Stomach (tissue), 8 donors: ENCODE measurements at regions not wholly inside any gene's neighbourhood (a gene's known extent, or its start where the extent isn't known, plus 50 kb on each side); places are given as distances from the start of the nearest gene placed in this dataset.
A peak's percentile ranks its signal among the peaks of the same experiment; 100 is the strongest.

Experiments
- DNase-seq, 2 donors: peaks; one replicate each; pipeline versions ENCODE4 v3.0.0 to v3.0.0-alpha.2; 2013 to 2019
- H3K27ac ChIP-seq, 5 donors: fragments of 200-600 bp in 4 of 5; sonication (generic) in 4 of 5; one replicate each; pipeline ENCODE4 v1.5.1; 2013 to 2019; ENCODE audit warnings: mild to moderate bottlenecking in 1 of 5, moderate library complexity in 1 of 5
- H3K27me3 ChIP-seq, 3 donors: fragments of 200-600 bp; sonication (generic); one replicate each; pipeline ENCODE4 v1.5.1; 2017 to 2019; ENCODE audit warnings: mixed run types in 1 of 3
- H3K36me3 ChIP-seq, 4 donors: fragments of 200-600 bp; sonication (generic); 1 replicate in 3 of 4; 2 replicates in 1 of 4; pipeline ENCODE4 v1.5.1; 2016 to 2019
- H3K4me1 ChIP-seq, 4 donors: fragments of 200-600 bp; sonication (generic); one replicate each; pipeline ENCODE4 v1.5.1; 2016 to 2019
- H3K4me3 ChIP-seq, 4 donors: fragments of 200-600 bp; sonication (generic) in 3 of 4; one replicate each; pipeline ENCODE4 v1.5.1; 2016 to 2019; ENCODE audit warnings: mild to moderate bottlenecking in 1 of 4
- H3K9me3 ChIP-seq, 4 donors: fragments of 200-600 bp; sonication (generic); one replicate each; pipeline ENCODE4 v1.5.1; 2016 to 2019
- CTCF ChIP-seq, 7 experiments: fragments of 450-650 bp in 4 of 7; fragments of 200-600 bp in 3 of 7; sonication (generic) in 3 of 7; IDR thresholded peaks; one replicate each; pipeline ENCODE4 v1.5.1; 2016 to 2019; ENCODE audit warnings: antibody characterized with exemption in 7 of 7, control low read depth in 2 of 7, mild to moderate bottlenecking in 1 of 7
- EP300 ChIP-seq: sonication (generic); formaldehyde crosslinking; IDR thresholded peaks from one replicate; pipeline ENCODE4 v1.6.1; 2017; ENCODE audit warnings: antibody characterized with exemption
- POLR2A ChIP-seq, 4 donors: fragments of 450-650 bp; IDR thresholded peaks; one replicate each; pipeline ENCODE4 v1.6.1; 2016; ENCODE audit warnings: antibody characterized with exemption in 4 of 4, control low read depth in 2 of 4, mild to moderate bottlenecking in 1 of 4, moderate library complexity in 1 of 4
- POLR2AphosphoS5 ChIP-seq, 3 donors: sonication (generic); formaldehyde crosslinking; IDR thresholded peaks; one replicate each; pipeline ENCODE4 v1.6.1; 2016; ENCODE audit warnings: antibody characterized with exemption in 3 of 3
- WGBS, 5 donors: extraction: QIAGEN DNeasy Blood & Tissue Kit in 3 of 5; methylation state at CpG; one replicate each; pipeline versions ENCODE4 v1.1.5 to v1.1.7; 2013 to 2018; 5-methylcytosine and 5-hydroxymethylcytosine counted together
- intact Hi-C: fragments of 100-400 bp; cut with DNase I; formaldehyde crosslinking; loops from one replicate; pipeline ENCODE4 v1.15.1; 2023; ENCODE audit warnings: low total_unique reads
- donor health status: healthy with polysubstance abuse.
- donor health status: Bipolar disorder and iron deficiency.
- donor health status: healthy.

GRCh38 chr2:128473175-128474035 lies 154.7 kb upstream of the HS6ST1 start:
- intact Hi-C loops: no loop called here
- peaks cover 0 to 14% (median 0%) of the 10 kb centered on the region in 4 donors for H3K4me1 ChIP-seq
- TF ChIP-seq CTCF (IDR thresholded peaks at IDR 0.05) (no peak), POLR2A (IDR thresholded peaks at IDR 0.05) (no peak), EP300 (no peak), POLR2AphosphoS5 (IDR thresholded peaks at IDR 0.05) (no peak)

GRCh38 chr2:128474036-128474955 lies 155.6 kb upstream of the HS6ST1 start:
- H3K27me3 ChIP-seq: peaks cover 0 to 30% (median 0%) of the 10 kb centered on the region in 3 donors
- intact Hi-C loops: no loop called here
- DNase-seq: no peak
- peaks cover 3 to 18% (median 15%) of the 10 kb centered on the region in 4 donors for H3K9me3 ChIP-seq
- peak overlapping the region in 2 of 5 donors; percentile 0 to 32 for H3K27ac ChIP-seq
- no peaks in the 10 kb centered on the region for H3K36me3 ChIP-seq
- H3K4me1 ChIP-seq: peaks cover 0 to 14% (median 0%) of the 10 kb centered on the region in 4 donors
- no peak overlapping the region for H3K4me3 ChIP-seq
- 77 to 87% (median 83%) methylated on average over 8 to 10 of the region's 10 CpGs for WGBS, 5 donors
- TF ChIP-seq POLR2A (IDR thresholded peaks at IDR 0.05) (no peak), CTCF (IDR thresholded peaks at IDR 0.05) (no peak), POLR2AphosphoS5 (IDR thresholded peaks at IDR 0.05) (no peak), EP300 (no peak)

More at GRCh38 chr2:128473175-128474035, 154.7 kb upstream of the HS6ST1 start:
- H3K9me3 ChIP-seq: peaks cover 7 to 26% (median 23%) of the 10 kb centered on the region in 4 donors
- peak in 1 of 2 donors; percentile 81 for DNase-seq
- peaks cover 0 to 30% (median 0%) of the 10 kb centered on the region in 3 donors for H3K27me3 ChIP-seq
- H3K27ac ChIP-seq: peak overlapping the region in 2 of 5 donors; percentile 24 to 32
- no peaks in the 10 kb centered on the region for H3K36me3 ChIP-seq
- H3K4me3 ChIP-seq: peak overlapping the region; percentile 1 to 31 (median 10)
- WGBS, 5 donors: 37 to 47% (median 39%) methylated on average over 21 to 26 of the region's 26 CpGs

- H3K27me3 ChIP-seq: peaks cover 0 to 30% (median 0%) of the 10 kb centered on the region in 3 donors
- peaks cover 0 to 14% (median 0%) of the 10 kb centered on the region in 4 donors for H3K4me1 ChIP-seq
- no peak overlapping the region for H3K27ac ChIP-seq
- no peaks in the 10 kb centered on the region for H3K36me3 ChIP-seq
- no peak for DNase-seq
- peaks cover 0 to 11% (median 8%) of the 10 kb centered on the region in 4 donors for H3K9me3 ChIP-seq
- TF ChIP-seq POLR2A (IDR thresholded peaks at IDR 0.05) (no peak), POLR2AphosphoS5 (IDR thresholded peaks at IDR 0.05) (no peak), CTCF (IDR thresholded peaks at IDR 0.05) (no peak), EP300 (no peak)
- WGBS, 5 donors: 75 to 95% (median 86%) methylated on average over 2 to 5 of the region's 5 CpGs
- intact Hi-C loops: no loop called here
- no peak overlapping the region for H3K4me3 ChIP-seq
Measured at GRCh38 chr2:128474962-128475361, 156.3 kb upstream of the HS6ST1 start.
